NB4 (cell line): ENCODE measurements at regions not wholly inside any gene's neighbourhood (a gene's known extent, or its start where the extent isn't known, plus 50 kb on each side); places are given as distances from the start of the nearest gene placed in this dataset.

Experiments
- DNase-seq: peaks from one replicate; pipeline ENCODE4 v3.0.0; 2010; ENCODE audit warnings: low read depth
- H3K4me3 ChIP-seq: one replicate; pipeline ENCODE4 v1.5.1; 2011; ENCODE audit warnings: mild to moderate bottlenecking, low read depth, low read length, moderate library complexity
- MAX ChIP-seq: IDR thresholded peaks from 2 replicates; pipeline ENCODE4 v1.6.1; 2011; ENCODE audit warnings: low read depth, low read length
- MYC ChIP-seq: IDR thresholded peaks from 2 replicates; pipeline ENCODE4 v1.6.1; 2011; ENCODE audit warnings: low read depth, low read length
- POLR2A ChIP-seq: IDR thresholded peaks from 2 replicates; pipeline ENCODE4 v1.6.1; 2011; ENCODE audit warnings: mild to moderate bottlenecking; ENCODE audit not compliant: insufficient read length; ENCODE audit errors: extremely low read depth
- TF ChIP-seq, protein P1 (sequence below): IDR thresholded peaks from one replicate; pipeline ENCODE4 v1.5.1; 2012; ENCODE audit warnings: low read depth, low read length

- no peak for DNase-seq
- TF ChIP-seq MYC = no peak
- no peak overlapping the region for H3K4me3 ChIP-seq
Measured at GRCh38 chr1:4164965-4165364, 264.9 kb upstream of the C1orf174 start.

DNA sequence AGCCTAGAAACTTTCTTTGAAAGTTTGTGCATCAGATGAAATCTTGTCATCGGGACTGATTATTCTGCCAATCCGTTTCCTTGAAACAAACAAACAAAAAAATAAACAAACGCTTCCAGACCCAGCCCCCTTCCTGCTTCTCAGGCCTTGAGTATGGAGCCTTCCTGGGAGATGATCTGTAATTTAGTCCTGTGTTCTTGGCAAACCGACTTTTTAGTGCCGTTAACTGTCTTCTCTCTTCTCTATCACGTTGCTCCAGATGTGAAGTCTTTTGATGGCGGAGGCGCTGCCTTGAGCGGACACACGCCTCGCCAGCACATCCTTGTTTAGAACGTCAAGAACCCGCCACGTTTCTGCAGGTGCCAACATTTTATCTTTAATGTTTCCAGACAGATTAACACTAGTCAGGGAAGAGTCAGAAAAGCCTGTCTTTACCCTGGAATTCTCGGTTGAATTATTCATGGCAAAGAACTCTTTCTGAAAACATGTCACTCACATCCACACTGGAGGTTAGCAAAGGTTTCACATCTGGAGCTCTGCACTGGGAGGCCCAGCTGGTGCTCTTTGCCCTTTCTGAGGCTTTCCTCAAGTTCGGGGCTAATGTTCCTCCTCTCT lies 265.7 kb upstream of the C1orf174 start:
- no peak overlapping the region for H3K4me3 ChIP-seq
- DNase-seq = no peak
- no peak for TF ChIP-seq MAX
- no peak for TF ChIP-seq POLR2A
- TF ChIP-seq MYC = no peak
- TF ChIP-seq, protein P1, sequence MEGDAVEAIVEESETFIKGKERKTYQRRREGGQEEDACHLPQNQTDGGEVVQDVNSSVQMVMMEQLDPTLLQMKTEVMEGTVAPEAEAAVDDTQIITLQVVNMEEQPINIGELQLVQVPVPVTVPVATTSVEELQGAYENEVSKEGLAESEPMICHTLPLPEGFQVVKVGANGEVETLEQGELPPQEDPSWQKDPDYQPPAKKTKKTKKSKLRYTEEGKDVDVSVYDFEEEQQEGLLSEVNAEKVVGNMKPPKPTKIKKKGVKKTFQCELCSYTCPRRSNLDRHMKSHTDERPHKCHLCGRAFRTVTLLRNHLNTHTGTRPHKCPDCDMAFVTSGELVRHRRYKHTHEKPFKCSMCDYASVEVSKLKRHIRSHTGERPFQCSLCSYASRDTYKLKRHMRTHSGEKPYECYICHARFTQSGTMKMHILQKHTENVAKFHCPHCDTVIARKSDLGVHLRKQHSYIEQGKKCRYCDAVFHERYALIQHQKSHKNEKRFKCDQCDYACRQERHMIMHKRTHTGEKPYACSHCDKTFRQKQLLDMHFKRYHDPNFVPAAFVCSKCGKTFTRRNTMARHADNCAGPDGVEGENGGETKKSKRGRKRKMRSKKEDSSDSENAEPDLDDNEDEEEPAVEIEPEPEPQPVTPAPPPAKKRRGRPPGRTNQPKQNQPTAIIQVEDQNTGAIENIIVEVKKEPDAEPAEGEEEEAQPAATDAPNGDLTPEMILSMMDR = no peak

DNA sequence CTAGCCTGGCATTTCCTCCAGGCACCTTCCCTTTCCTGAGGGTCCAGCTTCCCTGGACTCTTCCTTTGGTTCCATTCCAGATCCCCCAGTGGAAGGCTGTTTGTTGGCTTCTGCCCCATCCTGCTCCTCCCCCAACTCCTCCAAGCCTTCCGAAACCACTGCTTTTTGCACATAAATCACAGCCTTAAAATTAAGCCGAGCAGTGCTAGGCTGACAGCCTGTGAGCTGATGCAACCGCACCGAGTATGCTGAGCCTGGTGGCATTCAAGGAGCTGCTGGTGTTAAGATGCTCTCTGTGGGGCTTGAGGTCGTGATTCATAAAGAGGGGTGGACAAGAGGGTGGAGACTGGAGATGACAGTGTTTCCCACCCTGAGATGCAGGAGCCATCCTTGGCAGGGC lies 266.6 kb upstream of the C1orf174 start:
- no peak for TF ChIP-seq MYC
- TF ChIP-seq MAX = no peak
- TF ChIP-seq POLR2A = no peak
- TF ChIP-seq, protein P1 = no peak
- no peak for DNase-seq
- H3K4me3 ChIP-seq = no peak overlapping the region

- TF ChIP-seq MYC = no peak
- no peak for TF ChIP-seq POLR2A
- no peak for TF ChIP-seq MAX
- TF ChIP-seq, protein P1 = no peak
- H3K4me3 ChIP-seq = no peak overlapping the region
- DNase-seq = no peak
Measured at GRCh38 chr1:4169991-4170390, 269.9 kb upstream of the C1orf174 start.

DNA sequence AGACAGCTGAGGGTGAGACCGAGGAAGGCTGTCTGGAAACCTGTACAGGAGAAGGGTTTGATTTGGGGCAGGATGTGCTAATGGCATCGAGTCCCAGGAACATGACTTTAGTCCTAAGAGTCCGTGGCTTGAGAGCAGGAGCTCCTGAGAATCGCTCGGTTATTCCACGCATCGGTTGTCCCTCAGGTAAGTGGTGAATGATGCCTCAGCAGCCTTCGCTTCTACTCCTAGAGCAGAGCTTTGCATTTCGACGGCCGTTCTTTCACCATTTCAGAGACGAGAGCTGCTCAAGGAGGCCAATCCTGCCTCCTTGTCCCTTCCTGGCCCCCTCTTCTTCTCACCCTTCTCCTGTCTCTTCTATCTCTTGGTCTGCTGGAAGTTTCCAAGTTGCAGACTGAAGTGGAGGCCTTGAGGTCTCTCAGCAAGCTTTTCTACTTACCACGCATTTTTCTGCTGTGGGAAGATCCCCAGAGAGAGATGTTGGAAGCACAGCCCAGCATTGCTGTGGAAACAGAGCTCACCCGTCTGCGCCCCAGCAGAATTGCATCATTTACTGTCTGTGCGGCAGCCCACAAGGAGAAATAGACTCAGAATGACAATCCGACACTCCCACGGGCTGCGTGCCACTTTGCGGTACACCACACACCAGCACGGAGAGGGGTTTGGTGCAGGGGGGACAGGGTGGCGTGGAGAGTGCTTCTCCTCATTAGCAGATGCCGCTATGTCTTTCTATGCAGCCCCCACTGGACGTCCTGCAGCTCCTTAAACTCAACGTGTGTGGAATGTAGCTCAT lies 270.7 kb upstream of the C1orf174 start:
- peak; percentile 44 for DNase-seq
- no peak for TF ChIP-seq MAX
- no peak for TF ChIP-seq MYC
- no peak for TF ChIP-seq POLR2A
- TF ChIP-seq, protein P1 = no peak
- no peak overlapping the region for H3K4me3 ChIP-seq

DNA sequence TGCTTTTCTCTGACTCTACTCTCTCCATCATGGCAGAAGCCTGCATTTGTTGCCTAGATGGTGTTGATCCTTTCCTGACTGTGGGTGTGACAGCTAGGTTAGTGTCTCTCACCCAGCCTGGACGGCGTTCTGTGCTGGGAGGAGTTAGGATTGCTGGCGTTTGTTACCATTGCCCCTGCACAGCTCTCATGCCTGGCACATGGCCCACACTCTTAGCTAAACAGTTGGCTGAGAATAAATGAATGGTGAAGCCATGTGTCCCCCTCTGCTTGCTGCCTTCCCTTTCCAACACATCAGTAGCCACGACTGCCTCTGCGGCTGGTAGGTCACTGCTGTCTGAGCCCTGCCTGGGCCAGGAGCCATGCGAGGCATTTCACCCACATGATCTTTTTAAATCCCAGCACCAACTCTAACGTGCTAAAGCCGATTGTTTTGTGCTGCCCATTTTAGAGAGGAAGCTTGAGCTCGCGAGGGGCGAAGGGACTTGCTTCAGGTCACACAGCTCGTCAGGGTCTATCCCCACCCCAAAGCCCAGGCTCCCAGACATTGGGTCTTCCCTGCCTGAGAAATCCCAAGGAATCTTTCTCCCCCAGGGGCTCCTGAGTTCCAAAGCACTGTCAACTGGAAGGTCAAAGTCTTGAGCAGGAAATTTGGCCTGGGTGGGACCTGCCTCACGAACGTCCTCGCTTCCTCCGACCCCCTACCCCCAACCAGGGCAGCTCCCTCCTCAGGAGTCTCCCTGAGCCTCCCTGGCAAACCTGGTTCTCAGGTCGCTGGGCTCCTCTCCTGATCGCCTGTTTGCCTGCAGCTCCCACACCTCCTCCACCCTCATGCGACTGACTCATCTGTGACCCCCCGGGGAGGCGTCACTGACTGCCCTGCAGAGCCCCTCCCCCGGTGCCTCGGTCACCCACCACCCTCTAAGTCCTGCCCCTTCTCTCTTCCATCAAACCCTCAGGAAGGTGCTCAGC lies 271.7 kb upstream of the C1orf174 start:
- H3K4me3 ChIP-seq = no peak overlapping the region
- TF ChIP-seq POLR2A (no peak), MAX (no peak), MYC (no peak)
- TF ChIP-seq, protein P1 = no peak
- no peak for DNase-seq
